ENCODE measurements at regions not wholly inside any gene's neighbourhood (a gene's known extent, or its start where the extent isn't known, plus 50 kb on each side); places are given as distances from the start of the nearest gene placed in this dataset.
A peak's percentile ranks its signal among the peaks of the same experiment; 100 is the strongest.

GRCh38 chr1:181387702-181388101, 95.6 kb upstream of the CACNA1E start:
- DNase-seq (ENCODE audit: low spot score): no peak

DNA sequence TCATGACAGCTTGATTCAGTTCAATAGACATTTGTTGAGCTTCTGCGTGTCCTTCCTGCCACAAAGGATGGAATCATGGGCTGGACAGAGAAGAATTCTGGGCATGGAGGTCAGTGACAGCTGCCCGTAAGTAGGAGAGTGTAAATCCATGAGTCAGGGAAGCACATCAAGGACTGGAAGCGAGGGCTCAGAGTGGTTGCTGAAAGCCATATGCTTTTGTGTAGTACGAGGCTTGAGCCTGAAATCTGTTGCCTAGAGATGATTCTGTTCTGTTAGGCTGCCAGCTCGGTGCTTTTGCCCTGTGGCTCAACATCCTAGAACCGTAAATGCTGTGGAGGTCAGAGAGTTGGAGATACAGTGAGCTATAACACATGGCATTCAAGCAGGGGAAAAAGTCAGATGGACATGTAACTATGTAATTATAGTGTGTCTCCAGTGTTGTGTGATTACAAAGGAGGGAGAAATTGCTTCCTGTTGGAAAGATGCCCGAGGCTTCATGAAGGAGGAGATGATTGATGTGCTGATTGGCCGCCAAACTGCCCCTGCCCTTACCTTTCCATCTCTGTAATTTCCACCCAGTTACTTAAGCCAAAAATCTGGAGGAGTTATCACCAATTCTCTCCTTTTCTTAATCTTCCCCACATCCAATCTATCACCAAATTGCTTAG, 92.8 kb upstream of the CACNA1E start:
- DNase-seq (ENCODE audit: low spot score): no peak

- no peak for DNase-seq (ENCODE audit: low spot score)
These were observed 91.9 kb upstream of the CACNA1E start for GRCh38 chr1:181391301-181391900.

GRCh38 chr1:181392133-181392532, 91.2 kb upstream of the CACNA1E start:
- no peak for DNase-seq (ENCODE audit: low spot score)

DNA sequence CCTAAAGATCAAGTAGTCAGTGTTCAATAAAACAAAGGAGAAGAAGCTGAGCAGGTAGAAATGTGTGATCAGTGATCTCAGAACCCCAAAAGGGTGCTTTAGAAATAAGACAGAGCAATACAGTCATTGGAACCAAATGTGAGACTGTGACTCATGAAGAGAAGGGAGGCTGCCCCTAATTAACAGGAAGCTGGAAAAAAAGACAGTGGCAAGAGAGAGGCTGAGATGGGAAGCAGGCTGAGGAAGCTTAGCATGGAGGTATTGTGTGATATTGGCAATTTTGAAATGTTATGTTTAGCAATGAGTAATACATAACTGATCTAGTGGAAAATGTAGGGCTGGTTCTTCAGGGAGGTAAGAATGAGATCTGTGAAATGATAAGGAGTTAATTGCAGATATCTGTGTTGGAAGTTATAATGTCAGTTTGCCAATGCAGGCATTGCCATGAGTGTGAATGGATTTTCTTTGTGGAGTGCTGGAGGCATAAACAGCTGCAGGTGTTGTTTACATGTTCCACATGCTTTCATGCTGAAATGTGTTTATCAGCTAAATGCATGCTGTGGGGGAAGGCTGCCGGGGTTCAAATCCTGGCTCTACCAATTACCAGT, 90.6 kb upstream of the CACNA1E start:
- no peak for DNase-seq (ENCODE audit: low spot score)

DNA sequence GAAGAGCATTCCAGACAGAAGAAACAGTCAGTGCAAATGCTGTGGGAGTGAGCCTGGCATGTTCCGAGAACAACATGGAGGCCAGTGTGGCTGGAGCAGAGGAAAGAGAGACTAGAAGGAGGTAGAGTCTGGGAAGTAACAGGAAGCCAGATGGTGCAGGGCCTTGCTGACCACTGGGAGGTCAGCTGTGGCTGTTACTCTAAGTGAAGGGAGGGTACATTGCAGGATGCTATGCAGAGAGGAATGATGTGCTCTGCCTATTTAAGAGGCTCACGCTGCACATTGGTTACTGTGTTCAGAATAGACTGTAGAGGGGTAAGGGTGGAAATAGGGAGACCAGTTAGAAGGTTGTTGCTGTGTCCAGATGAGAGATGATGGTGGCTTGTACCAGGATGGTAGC, 88.6 kb upstream of the CACNA1E start:
- no peak for DNase-seq (ENCODE audit: low spot score)

- DNase-seq (ENCODE audit: low spot score): no peak
These were observed 87.1 kb upstream of the CACNA1E start for GRCh38 chr1:181396171-181396670.

GRCh38 chr1:181396811-181397210, 86.5 kb upstream of the CACNA1E start:
- DNase-seq (ENCODE audit: low spot score): no peak

DNA sequence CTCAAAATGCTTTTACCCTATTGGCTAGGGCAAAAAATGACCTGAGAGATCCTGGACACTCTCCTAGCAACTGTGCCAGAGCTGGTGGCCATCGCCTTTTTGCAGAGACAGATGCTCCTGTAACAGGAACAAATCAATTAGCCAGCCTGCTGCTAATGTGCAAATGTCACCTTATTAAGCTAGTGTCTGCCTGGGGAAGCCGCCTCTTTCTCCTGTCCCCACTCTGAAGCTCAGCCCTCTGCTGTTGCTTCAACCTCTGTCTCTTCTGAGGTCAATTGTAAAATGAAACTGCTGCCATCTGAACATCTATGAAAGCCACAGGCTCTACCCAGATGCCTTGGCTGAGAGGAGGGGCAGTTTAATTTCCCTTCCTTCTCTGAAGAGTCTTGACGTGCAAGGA, 85.5 kb upstream of the CACNA1E start:
- no peak for DNase-seq (ENCODE audit: low spot score)

DNA sequence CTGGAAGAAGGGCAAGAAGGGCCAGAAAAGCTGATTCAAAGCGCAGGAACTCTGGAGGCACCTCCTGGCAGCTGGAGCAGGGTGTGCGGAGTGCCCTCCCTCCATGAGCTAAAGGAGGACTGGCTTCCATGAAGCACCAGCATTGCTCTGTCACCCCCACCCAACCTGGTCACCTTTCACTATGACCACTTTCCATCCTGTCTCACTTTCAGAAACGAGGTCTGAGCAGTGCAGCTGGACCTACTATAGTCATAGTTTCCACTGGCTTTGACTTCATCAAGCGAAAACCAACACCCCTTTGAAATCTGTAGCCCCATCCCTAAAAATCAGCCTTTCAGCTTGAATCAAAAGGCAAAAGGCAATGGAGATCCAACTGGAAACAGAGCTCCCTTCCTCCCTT, 84.8 kb upstream of the CACNA1E start:
- no peak for DNase-seq (ENCODE audit: low spot score)

DNA sequence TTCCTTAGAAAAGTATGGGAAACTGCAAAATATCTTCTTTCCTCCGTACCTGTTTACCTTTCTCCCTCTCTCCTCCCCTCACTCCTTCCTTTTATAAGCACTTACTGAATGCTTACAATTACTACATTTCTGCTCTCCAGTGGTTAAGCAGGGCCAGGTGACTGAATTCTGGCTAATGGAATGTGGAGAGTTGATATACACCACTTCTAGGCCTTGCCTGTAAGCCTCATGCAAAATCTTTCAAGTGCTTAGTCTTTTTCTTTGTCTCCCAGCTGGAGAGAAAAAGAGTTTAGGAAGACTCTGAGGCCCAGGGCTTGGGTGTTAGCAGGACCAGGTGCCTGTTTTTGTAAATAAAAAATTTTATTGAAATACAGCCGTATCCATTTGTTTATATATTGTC, 77.7 kb upstream of the CACNA1E start:
- DNase-seq (ENCODE audit: low spot score): no peak

GRCh38 chr1:181406989-181407388, 76.3 kb upstream of the CACNA1E start:
- no peak for DNase-seq (ENCODE audit: low spot score)

- no peak for DNase-seq (ENCODE audit: low spot score)
These were observed 73.3 kb upstream of the CACNA1E start for GRCh38 chr1:181409981-181410380.

DNA sequence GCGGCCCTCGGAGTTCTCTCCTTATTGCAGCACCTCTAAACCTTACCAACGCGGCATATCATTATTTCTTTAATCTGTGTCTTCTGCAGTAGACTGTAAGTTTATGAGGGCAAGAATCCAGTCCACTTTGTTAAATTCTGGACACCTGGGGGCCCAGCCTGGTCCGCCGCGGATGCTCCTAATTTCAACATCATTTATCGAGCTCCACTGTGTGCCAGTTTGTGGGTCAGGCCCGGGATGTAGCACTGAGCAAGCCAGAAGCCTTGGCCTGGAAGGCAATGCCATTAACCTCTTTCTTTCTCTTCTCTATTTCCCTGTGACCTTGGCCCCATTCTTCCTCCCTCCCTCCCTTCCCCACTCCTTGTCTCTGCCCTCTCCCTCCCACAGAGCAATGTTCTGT, 70.6 kb upstream of the CACNA1E start:
- DNase-seq (ENCODE audit: low spot score): no peak

DNA sequence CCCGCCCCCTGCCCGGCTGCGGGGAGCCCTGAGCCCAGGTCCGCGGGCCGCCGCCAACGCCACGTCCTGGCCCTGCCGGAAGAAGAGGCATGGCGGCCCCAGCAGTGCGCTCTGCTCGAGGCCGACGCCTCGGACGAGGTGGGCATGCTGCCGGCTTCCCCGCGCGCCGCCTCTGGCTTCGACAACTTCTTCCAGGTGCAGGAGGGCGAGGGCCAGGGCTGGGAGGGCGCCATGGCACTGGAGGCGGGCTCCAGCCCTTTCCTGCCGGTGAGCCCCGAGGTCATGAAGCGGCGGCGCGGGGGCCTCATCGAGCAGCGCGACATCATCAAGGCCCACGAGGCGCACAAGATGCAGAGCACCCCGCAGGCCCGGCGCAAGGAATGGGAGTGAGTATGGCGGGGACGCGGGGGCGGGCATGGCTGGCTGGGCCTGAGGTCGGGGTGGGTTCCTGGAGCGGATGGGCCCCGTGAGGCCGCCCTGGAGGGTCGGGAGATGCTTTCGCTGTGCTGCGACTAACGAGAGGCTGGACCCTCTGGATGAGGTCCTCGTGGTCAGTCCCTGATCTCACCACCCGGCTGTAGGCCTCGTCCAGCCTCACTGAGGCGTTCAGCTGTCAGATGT, 70.0 kb upstream of the CACNA1E start:
- no peak for DNase-seq (ENCODE audit: low spot score)

GRCh38 chr1:181413836-181414235, 69.5 kb upstream of the CACNA1E start:
- DNase-seq (ENCODE audit: low spot score): no peak

DNA sequence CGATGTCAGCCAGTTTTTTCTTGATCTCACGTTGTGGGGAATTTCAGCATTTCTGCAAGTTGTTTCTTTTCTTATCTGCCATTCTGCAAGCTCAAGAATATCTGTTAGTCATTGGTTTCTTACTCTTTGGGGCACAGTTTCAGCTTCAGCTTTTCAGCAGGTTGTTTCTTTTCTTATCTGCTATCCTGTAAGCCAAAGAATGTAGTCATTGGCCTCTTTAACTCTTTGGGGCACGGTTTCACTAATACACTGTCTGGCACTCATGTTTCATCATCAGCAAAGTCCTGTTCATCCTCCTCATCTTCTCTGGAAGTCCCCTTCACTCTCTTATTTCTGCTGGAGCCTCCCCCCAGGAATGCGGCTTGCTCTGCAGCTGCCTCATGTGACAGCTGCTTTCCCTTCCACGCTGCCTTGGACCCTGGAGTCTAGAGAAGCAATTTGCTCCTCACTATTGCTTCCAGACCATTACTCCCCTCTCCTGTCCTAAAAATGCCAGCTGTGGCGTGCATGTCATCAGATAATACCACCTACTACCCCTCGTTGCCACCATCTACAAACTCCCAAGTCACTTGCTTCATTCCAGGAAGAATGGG, 67.0 kb upstream of the CACNA1E start:
- DNase-seq (ENCODE audit: low spot score): no peak

DNA sequence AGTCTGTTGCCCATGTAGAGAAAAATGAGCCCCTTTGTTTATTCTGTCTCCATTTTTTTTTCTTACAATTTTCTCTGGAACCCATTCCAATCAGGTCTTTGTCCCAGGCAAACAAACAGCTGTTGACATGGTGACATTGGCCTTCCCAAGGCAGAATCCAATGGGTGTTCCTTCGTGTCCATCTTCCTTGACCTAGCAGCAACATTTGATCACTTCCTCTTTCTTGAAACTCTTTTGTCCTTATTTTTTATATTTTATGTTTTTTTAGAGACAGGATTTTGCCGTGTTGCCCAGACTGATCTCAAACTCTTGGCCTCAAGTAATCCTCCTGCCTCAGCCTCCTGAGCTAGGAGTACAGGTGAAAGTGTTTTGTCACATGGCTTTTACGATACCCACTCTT, 65.4 kb upstream of the CACNA1E start:
- no peak for DNase-seq (ENCODE audit: low spot score)

DNA sequence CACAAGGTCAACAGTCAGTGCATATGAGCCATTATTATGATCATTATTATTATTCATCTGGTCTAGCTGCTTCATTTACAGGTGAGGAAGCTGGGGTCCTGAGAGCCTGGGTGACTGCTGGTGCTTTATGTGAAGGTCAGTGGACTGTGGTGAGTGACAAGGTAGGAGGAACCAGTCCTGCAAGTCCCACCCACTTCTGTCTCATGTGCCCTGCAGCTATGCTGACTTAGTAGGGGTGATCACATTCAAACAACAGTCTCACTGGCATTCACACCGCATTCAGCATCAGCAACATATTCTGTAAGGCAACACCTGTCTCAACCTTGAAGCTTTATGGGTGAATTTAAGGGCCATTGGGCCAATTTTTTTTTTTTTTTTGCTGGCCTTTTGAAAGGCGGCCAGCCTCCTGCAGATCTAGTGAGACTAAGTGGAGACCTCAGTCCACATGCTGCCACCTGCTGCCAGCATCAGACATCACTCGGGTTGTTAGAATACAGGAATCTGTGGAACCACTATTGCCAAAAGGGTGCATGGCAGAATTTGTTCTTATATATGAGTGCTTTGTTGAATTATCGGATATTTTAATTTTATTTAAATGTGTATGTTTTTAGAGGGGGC, 59.9 kb upstream of the CACNA1E start:
- peak; percentile 29 for DNase-seq (ENCODE audit: low spot score)

- peak; percentile 66 for DNase-seq (ENCODE audit: low spot score)
These were observed 58.4 kb upstream of the CACNA1E start for GRCh38 chr1:181424786-181425403.

- no peak for DNase-seq (ENCODE audit: low spot score)
These were observed 57.8 kb upstream of the CACNA1E start for GRCh38 chr1:181425566-181425965.

All from umbilical cord (tissue), 1 donor.